Activated CD4-positive, alpha-beta memory T cell treated with anti-CD3 and anti-CD28 coated beads for 36 hours (primary cell): ENCODE measurements at regions not wholly inside any gene's neighbourhood (a gene's known extent, or its start where the extent isn't known, plus 50 kb on each side); places are given as distances from the start of the nearest gene placed in this dataset.
A peak's percentile ranks its signal among the peaks of the same experiment; 100 is the strongest.

Experiments
- CTCF ChIA-PET: fragments of 350-600 bp; sonication (Branson Sonifier 250); formaldehyde crosslinking; loops from one replicate; lab custom pipeline; 2021; ENCODE audit warnings: antibody characterized with exemption, inconsistent platforms; lab: Charles Lee
- POLR2A ChIA-PET: fragments of 350-600 bp; sonication (Branson Sonifier 250); formaldehyde crosslinking; loops from one replicate; lab custom pipeline; 2021; ENCODE audit warnings: antibody characterized with exemption; lab: Charles Lee
- DNase-seq: peaks from one replicate; pipeline ENCODE4 v3.0.0-alpha.2; 2020
- H3K27ac Mint-ChIP-seq: one replicate; pipeline ENCODE4 v1.8.0; 2021; ENCODE audit warnings: mixed read lengths
- H3K27me3 Mint-ChIP-seq: one replicate; pipeline ENCODE4 v1.8.0; 2021; ENCODE audit warnings: mixed read lengths
- H3K36me3 Mint-ChIP-seq: one replicate; pipeline ENCODE4 v1.8.0; 2021; ENCODE audit warnings: mixed read lengths
- H3K4me1 Mint-ChIP-seq: one replicate; pipeline ENCODE4 v1.8.0; 2021; ENCODE audit warnings: low read depth, mixed read lengths
- H3K4me3 Mint-ChIP-seq: one replicate; pipeline ENCODE4 v1.8.0; 2021; ENCODE audit warnings: mild to moderate bottlenecking, mixed read lengths
- H3K9me3 Mint-ChIP-seq: one replicate; pipeline ENCODE4 v1.8.0; 2021; ENCODE audit warnings: mixed read lengths
- intact Hi-C: fragments of 100-400 bp; cut with micrococcal nuclease; formaldehyde crosslinking; loops from one replicate; pipeline ENCODE4 v1.15.1; 2023

DNA sequence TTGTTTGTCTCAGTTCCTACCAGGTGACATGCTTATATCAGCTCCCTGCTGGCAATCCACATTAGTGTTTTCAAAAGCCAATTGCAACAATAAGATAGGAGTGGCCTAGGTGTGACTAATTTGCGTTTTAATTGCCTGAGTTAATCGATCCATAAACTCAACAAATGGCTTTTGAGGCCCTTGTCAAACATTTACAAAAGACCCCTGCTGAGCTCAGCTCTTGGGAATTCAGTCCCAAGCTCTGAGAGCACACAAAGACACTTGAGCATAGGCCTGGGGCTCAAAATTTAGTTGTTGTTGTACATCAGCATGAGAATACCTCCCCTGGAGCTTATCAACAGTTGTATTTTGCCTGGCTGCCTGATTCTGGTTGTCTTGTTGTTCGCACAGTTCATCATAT is 1134.4 kb upstream of the TSPY4 start:
- peaks cover 2% of the 10 kb centered on the region for H3K9me3 Mint-ChIP-seq
- H3K36me3 Mint-ChIP-seq = no peaks in the 10 kb centered on the region
- no peak for DNase-seq
- CTCF ChIA-PET = no interaction called here
- no peaks in the 10 kb centered on the region for H3K4me1 Mint-ChIP-seq
- intact Hi-C loops = no loop called here
- no peaks in the 10 kb centered on the region for H3K27me3 Mint-ChIP-seq
- no peak overlapping the region for H3K27ac Mint-ChIP-seq
- POLR2A ChIA-PET = no interaction called here
- no peak overlapping the region for H3K4me3 Mint-ChIP-seq

- POLR2A ChIA-PET = no interaction called here
- no peak for DNase-seq
Measured at GRCh38 chrY:8241144-8241543, 1096.1 kb upstream of the TSPY4 start.

DNA sequence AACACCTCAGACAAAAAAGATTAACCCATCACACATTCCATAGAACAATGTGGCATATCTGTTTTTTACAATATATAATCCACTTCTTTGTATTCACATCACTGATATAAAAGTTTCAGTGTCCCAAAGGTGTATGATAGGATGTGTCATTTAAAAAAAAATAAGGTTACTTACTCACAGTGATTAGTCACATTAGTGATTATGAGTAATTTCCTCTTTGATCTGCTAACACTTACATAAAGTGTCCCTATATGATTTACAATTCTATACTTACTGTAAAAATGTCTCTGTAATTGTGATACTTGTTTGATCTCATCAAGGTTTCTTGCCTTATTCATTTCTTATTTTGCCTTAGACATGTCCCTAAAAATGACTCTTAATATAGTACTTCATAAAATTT is 1063.5 kb upstream of the TSPY4 start:
- H3K4me1 Mint-ChIP-seq = peaks cover 6% of the 10 kb centered on the region
- no peaks in the 10 kb centered on the region for H3K36me3 Mint-ChIP-seq
- no peak overlapping the region for H3K4me3 Mint-ChIP-seq
- ChIA-PET POLR2A (no interaction called here), CTCF (no interaction called here)
- no peak for DNase-seq
- no peak overlapping the region for H3K27ac Mint-ChIP-seq
- no peaks in the 10 kb centered on the region for H3K27me3 Mint-ChIP-seq
- no peaks in the 10 kb centered on the region for H3K9me3 Mint-ChIP-seq
- intact Hi-C loops = loop anchor here (10.0 kb wide), 1 partner anchor 91 kb away; no protein-coding TSS in a partner anchor

More at GRCh38 chrY:8241144-8241543, 1096.1 kb upstream of the TSPY4 start:
- no peaks in the 10 kb centered on the region for H3K9me3 Mint-ChIP-seq
- H3K36me3 Mint-ChIP-seq = no peaks in the 10 kb centered on the region
- no peak overlapping the region for H3K4me3 Mint-ChIP-seq
- no peaks in the 10 kb centered on the region for H3K4me1 Mint-ChIP-seq
- intact Hi-C loops = no loop called here
- CTCF ChIA-PET = no interaction called here
- H3K27me3 Mint-ChIP-seq = no peaks in the 10 kb centered on the region
- no peak overlapping the region for H3K27ac Mint-ChIP-seq

DNA sequence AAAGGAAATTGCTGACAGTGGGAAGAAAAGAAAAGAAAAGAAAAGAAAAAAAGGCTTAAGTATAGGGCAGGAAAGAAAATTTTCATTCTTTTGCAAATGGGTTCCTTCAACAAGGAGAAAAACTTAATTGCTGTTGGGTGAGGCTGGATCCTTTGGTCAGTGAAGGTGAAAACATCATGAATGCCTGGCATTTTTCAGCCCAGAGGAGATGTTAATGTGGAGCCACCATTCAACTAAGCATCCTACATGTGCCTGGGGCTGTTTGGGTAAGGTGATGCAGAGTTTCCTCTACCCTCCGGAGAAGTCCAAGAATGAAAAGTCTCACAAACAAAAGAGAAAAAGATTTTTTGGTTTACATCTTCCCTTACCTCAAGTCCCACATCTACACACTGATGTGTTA is 1032.2 kb upstream of the TSPY4 start:
- peaks cover 1% of the 10 kb centered on the region for H3K27me3 Mint-ChIP-seq
- H3K36me3 Mint-ChIP-seq = no peaks in the 10 kb centered on the region
- no peaks in the 10 kb centered on the region for H3K4me1 Mint-ChIP-seq
- intact Hi-C loops = no loop called here
- H3K4me3 Mint-ChIP-seq = no peak overlapping the region
- POLR2A ChIA-PET = no interaction called here
- H3K9me3 Mint-ChIP-seq = peaks cover 6% of the 10 kb centered on the region
- H3K27ac Mint-ChIP-seq = no peak overlapping the region
- no peak for DNase-seq
- CTCF ChIA-PET = no interaction called here

GRCh38 chrY:8324113-8324512 is 1013.2 kb upstream of the TSPY4 start:
- Mint-ChIP-seq H3K27me3 (no peaks in the 10 kb centered on the region), H3K4me1 (peaks cover 3% of the 10 kb centered on the region), H3K36me3 (no peaks in the 10 kb centered on the region), H3K27ac (no peak overlapping the region), H3K9me3 (no peaks in the 10 kb centered on the region), H3K4me3 (no peak overlapping the region)
- no peak for DNase-seq
- intact Hi-C loops = no loop called here
- POLR2A ChIA-PET = no interaction called here
- CTCF ChIA-PET = no interaction called here

DNA sequence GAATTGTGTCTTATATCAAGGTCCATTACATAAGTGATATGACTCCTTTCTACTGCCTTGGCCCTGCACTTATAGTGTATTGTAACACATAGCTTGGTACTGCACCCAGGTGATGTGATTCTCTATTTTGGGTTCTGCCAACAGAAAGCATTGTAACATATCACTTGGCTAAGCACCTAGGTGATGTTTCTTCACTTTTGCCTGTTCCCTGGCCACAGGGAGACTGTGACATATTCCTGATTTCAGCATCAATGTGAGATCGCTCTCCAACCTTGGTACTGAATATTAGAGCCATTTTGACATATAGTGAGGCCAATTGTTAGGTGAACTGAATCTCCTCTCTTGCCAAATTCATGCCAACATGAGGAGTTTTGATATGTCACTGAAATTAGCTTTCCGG is 1010.3 kb upstream of the TSPY4 start:
- intact Hi-C loops = no loop called here
- Mint-ChIP-seq H3K4me1 (peaks cover 3% of the 10 kb centered on the region), H3K36me3 (no peaks in the 10 kb centered on the region), H3K27me3 (no peaks in the 10 kb centered on the region), H3K27ac (no peak overlapping the region), H3K4me3 (no peak overlapping the region), H3K9me3 (no peaks in the 10 kb centered on the region)
- ChIA-PET POLR2A (no interaction called here), CTCF (no interaction called here)
- DNase-seq = no peak

- H3K9me3 Mint-ChIP-seq = no peaks in the 10 kb centered on the region
- DNase-seq = no peak
- peaks cover 3% of the 10 kb centered on the region for H3K4me1 Mint-ChIP-seq
- intact Hi-C loops = no loop called here
- POLR2A ChIA-PET = no interaction called here
- CTCF ChIA-PET = no interaction called here
- no peaks in the 10 kb centered on the region for H3K27me3 Mint-ChIP-seq
- H3K36me3 Mint-ChIP-seq = no peaks in the 10 kb centered on the region
- H3K27ac Mint-ChIP-seq = no peak overlapping the region
- no peak overlapping the region for H3K4me3 Mint-ChIP-seq
Measured at GRCh38 chrY:8327708-8328354, 1009.4 kb upstream of the TSPY4 start.

- POLR2A ChIA-PET = no interaction called here
- CTCF ChIA-PET = no interaction called here
- Mint-ChIP-seq H3K4me3 (no peak overlapping the region), H3K9me3 (no peaks in the 10 kb centered on the region), H3K27me3 (no peaks in the 10 kb centered on the region), H3K4me1 (no peaks in the 10 kb centered on the region), H3K27ac (no peak overlapping the region), H3K36me3 (no peaks in the 10 kb centered on the region)
- intact Hi-C loops = no loop called here
- no peak for DNase-seq
Measured at GRCh38 chrY:8329431-8329830, 1007.8 kb upstream of the TSPY4 start.

DNA sequence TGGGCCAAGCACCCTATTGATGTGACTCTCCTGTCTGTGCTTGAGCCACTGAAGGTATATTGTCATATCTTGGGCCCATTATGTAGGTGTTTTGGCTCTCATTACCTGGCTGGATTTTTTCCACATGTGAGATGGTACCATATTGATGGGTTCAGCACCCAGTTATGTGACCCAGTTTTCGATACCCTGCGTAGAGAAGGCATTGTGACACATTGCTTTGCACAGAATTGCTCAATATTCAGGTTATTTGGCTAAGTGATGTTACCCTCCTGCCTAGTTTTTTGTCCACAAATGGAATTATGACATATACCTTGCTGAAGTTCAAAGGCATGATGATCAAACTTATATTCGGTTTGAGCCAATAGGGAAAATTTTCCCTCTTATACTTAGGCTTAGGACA is 1007.3 kb upstream of the TSPY4 start:
- Mint-ChIP-seq H3K4me3 (no peak overlapping the region), H3K4me1 (no peaks in the 10 kb centered on the region), H3K36me3 (no peaks in the 10 kb centered on the region), H3K27me3 (no peaks in the 10 kb centered on the region), H3K27ac (no peak overlapping the region), H3K9me3 (no peaks in the 10 kb centered on the region)
- ChIA-PET POLR2A (no interaction called here), CTCF (no interaction called here)
- intact Hi-C loops = no loop called here
- no peak for DNase-seq

DNA sequence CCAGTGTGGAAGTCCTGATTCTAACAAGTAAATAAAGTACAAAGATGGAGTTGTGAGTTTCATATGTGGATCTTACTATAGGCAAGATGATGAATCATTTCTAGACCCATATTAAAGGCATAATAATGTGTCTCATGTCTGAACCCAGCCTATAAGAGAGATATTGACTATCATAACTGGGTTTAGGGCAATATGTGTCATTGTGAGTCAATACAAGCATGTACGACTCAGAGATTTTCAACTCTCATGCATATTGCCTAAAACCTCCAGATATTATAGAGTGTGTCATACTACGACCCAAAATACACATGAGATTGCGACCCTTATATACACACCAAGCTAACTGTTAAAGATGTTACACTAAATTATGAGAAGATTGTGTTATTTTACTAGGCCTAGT is 1003.9 kb upstream of the TSPY4 start:
- no peak for DNase-seq
- intact Hi-C loops = no loop called here
- ChIA-PET CTCF (no interaction called here), POLR2A (no interaction called here)
- Mint-ChIP-seq H3K27me3 (no peaks in the 10 kb centered on the region), H3K4me3 (no peak overlapping the region), H3K27ac (no peak overlapping the region), H3K36me3 (no peaks in the 10 kb centered on the region), H3K4me1 (peaks cover 5% of the 10 kb centered on the region), H3K9me3 (no peaks in the 10 kb centered on the region)

DNA sequence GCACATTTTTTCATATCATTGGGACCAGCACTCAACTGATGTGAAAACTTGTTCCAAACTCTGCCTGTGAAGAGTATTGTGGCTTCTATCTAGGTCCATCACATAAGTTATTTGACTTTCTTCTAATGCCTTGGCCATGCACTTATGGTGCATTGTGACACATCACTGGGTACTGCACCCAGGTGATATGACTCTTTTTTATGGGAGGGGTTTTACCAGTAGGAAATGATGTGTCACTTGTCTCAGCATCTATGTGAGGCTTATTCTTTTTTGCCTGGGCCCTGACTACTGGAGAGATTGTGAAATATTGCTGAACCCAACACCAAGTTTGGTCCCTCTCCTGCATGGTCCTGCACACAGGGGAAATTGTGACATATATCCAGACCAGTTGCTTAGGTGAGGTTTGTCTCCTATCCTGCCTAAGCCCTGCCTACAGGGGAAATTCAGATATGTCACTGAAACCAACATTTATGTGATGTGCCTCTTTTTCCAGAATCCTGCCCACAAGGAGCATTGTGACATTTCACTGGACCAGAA is 1001.9 kb upstream of the TSPY4 start:
- Mint-ChIP-seq H3K36me3 (no peaks in the 10 kb centered on the region), H3K27ac (no peak overlapping the region), H3K4me3 (no peak overlapping the region), H3K27me3 (no peaks in the 10 kb centered on the region), H3K9me3 (no peaks in the 10 kb centered on the region), H3K4me1 (peaks cover 5% of the 10 kb centered on the region)
- DNase-seq = no peak
- ChIA-PET CTCF (no interaction called here), POLR2A (no interaction called here)
- intact Hi-C loops = loop anchor here (1.0 kb wide), 1 partner anchor 46 kb away; no protein-coding TSS in a partner anchor

GRCh38 chrY:8336112-8336774 is 1001.0 kb upstream of the TSPY4 start:
- DNase-seq = no peak
- ChIA-PET CTCF (no interaction called here), POLR2A (no interaction called here)
- no peak overlapping the region for H3K4me3 Mint-ChIP-seq
- no peaks in the 10 kb centered on the region for H3K9me3 Mint-ChIP-seq
- H3K27ac Mint-ChIP-seq = peak overlapping the region; percentile 8
- H3K4me1 Mint-ChIP-seq = peaks cover 5% of the 10 kb centered on the region
- no peaks in the 10 kb centered on the region for H3K36me3 Mint-ChIP-seq
- intact Hi-C loops = no loop called here
- no peaks in the 10 kb centered on the region for H3K27me3 Mint-ChIP-seq

DNA sequence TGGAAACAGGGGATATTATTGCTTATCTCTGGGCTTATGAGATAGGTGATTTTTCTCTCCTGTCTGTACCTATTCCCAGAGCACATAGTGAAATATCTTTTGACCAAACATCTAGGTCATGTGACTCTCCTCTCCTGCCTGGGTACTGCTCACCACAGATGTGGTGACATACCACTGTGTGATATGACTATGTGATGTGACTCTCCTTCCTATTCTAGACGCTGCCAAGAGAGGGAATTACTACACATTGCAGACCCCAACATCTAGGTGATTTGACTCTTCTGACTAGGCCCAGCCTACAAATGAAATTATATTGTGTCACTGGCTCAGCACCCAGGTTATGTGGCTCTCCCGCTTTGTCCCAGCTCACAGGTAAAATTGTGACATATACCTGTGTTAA is 996.3 kb upstream of the TSPY4 start:
- Mint-ChIP-seq H3K27me3 (no peaks in the 10 kb centered on the region), H3K9me3 (no peaks in the 10 kb centered on the region)
- intact Hi-C loops = no loop called here

More for the DNA sequence above, 996.3 kb upstream of the TSPY4 start:
- ChIA-PET POLR2A (no interaction called here), CTCF (no interaction called here)
- DNase-seq = no peak
- Mint-ChIP-seq H3K4me3 (no peak overlapping the region), H3K4me1 (no peaks in the 10 kb centered on the region), H3K36me3 (no peaks in the 10 kb centered on the region), H3K27ac (no peak overlapping the region)
